ENCODE measurements at regions not wholly inside any gene's neighbourhood (a gene's known extent, or its start where the extent isn't known, plus 50 kb on each side); places are given as distances from the start of the nearest gene placed in this dataset.

- TF ChIP-seq GATA1 (IDR thresholded peaks at IDR 0.05; ENCODE audit: low read depth, low read length) (no peak), POLR2A (IDR thresholded peaks at IDR 0.05; ENCODE audit: low read length) (no peak)
These were observed 240.8 kb upstream of the ZPLD1 start for GRCh38 chr3:102194001-102194400.

Measured in erythroblast (primary cell).